BLaER1 (cell line): ENCODE measurements at regions not wholly inside any gene's neighbourhood (a gene's known extent, or its start where the extent isn't known, plus 50 kb on each side); places are given as distances from the start of the nearest gene placed in this dataset.

ENCODE experiments used
- H3K27ac ChIP-seq: shearing (Covaris generic); formaldehyde crosslinking; 2 replicates; pipeline ENCODE4 v1.8.1; 2022
- H3K27me3 ChIP-seq: shearing (Covaris generic); formaldehyde crosslinking; 2 replicates; pipeline ENCODE4 v1.8.1; 2022
- H3K36me3 ChIP-seq: shearing (Covaris generic); formaldehyde crosslinking; 2 replicates; pipeline ENCODE4 v1.8.1; 2022
- H3K4me1 ChIP-seq: shearing (Covaris generic); formaldehyde crosslinking; 2 replicates; pipeline ENCODE4 v1.8.1; 2022
- H3K4me2 ChIP-seq: shearing (Covaris generic); formaldehyde crosslinking; 2 replicates; pipeline ENCODE4 v1.8.1; 2022
- H3K4me3 ChIP-seq: shearing (Covaris generic); formaldehyde crosslinking; 2 replicates; pipeline ENCODE4 v1.8.1; 2022
- H3K9ac ChIP-seq: shearing (Covaris generic); formaldehyde crosslinking; 2 replicates; pipeline ENCODE4 v1.8.1; 2022
- H3K9me3 ChIP-seq: shearing (Covaris generic); formaldehyde crosslinking; 2 replicates; pipeline ENCODE4 v1.8.1; 2022
- H4K20me1 ChIP-seq: shearing (Covaris generic); formaldehyde crosslinking; 2 replicates; pipeline ENCODE4 v1.8.1; 2022
- Cebpa-rat ChIP-seq: shearing (Covaris generic); IDR thresholded peaks from 2 replicates; pipeline ENCODE4 v1.8.1; 2022

GRCh38 chr12:130097342-130097741 lies 64.9 kb upstream of the FZD10 start:
- H4K20me1 ChIP-seq = no peaks in the 10 kb centered on the region
- no peak overlapping the region for H3K9ac ChIP-seq
- H3K27me3 ChIP-seq = peaks cover 2% of the 10 kb centered on the region; the same call in 1 of the 2 replicates
- H3K4me3 ChIP-seq = no peak overlapping the region
- H3K4me2 ChIP-seq = no peak overlapping the region
- H3K9me3 ChIP-seq = no peaks in the 10 kb centered on the region
- no peak for TF ChIP-seq Cebpa-rat
- no peaks in the 10 kb centered on the region for H3K36me3 ChIP-seq
- H3K4me1 ChIP-seq = no peaks in the 10 kb centered on the region
- H3K27ac ChIP-seq = no peak overlapping the region

- Histone ChIP-seq H3K9me3 (no peaks in the 10 kb centered on the region), H3K4me2 (no peak overlapping the region), H3K4me1 (no peaks in the 10 kb centered on the region), H3K27me3 (peaks cover 2% of the 10 kb centered on the region; the same call in 1 of the 2 replicates), H3K27ac (no peak overlapping the region), H3K36me3 (no peaks in the 10 kb centered on the region), H3K9ac (no peak overlapping the region), H4K20me1 (no peaks in the 10 kb centered on the region), H3K4me3 (no peak overlapping the region)
- no peak for TF ChIP-seq Cebpa-rat
These were observed 64.4 kb upstream of the FZD10 start for GRCh38 chr12:130097798-130098255.

GRCh38 chr12:130098301-130099005 lies 63.8 kb upstream of the FZD10 start:
- Histone ChIP-seq H4K20me1 (no peaks in the 10 kb centered on the region), H3K4me2 (no peak overlapping the region), H3K9ac (no peak overlapping the region), H3K4me1 (no peaks in the 10 kb centered on the region), H3K9me3 (no peaks in the 10 kb centered on the region), H3K4me3 (no peak overlapping the region), H3K36me3 (no peaks in the 10 kb centered on the region), H3K27me3 (peaks cover 2% of the 10 kb centered on the region; the same call in 1 of the 2 replicates), H3K27ac (no peak overlapping the region)
- TF ChIP-seq Cebpa-rat = no peak

GRCh38 chr12:130100634-130101362 lies 61.5 kb upstream of the FZD10 start:
- Histone ChIP-seq H3K36me3 (no peaks in the 10 kb centered on the region), H3K9ac (no peak overlapping the region), H3K4me1 (0 out of 2 replicates have a peak, but pooled peaks cover 6% of the 10 kb centered on the region), H3K4me2 (no peak overlapping the region), H3K27ac (no peak overlapping the region), H4K20me1 (no peaks in the 10 kb centered on the region), H3K9me3 (no peaks in the 10 kb centered on the region), H3K4me3 (no peak overlapping the region), H3K27me3 (peaks cover 7% of the 10 kb centered on the region; the same call in 1 of the 2 replicates)
- TF ChIP-seq Cebpa-rat = no peak

GRCh38 chr12:130101370-130101769 lies 60.9 kb upstream of the FZD10 start:
- H3K36me3 ChIP-seq = no peaks in the 10 kb centered on the region
- H3K4me3 ChIP-seq = no peak overlapping the region
- 0 out of 2 replicates have a peak, but pooled peaks cover 6% of the 10 kb centered on the region for H3K4me1 ChIP-seq
- H4K20me1 ChIP-seq = no peaks in the 10 kb centered on the region
- no peaks in the 10 kb centered on the region for H3K9me3 ChIP-seq
- no peak overlapping the region for H3K9ac ChIP-seq
- no peak for TF ChIP-seq Cebpa-rat
- H3K27ac ChIP-seq = no peak overlapping the region
- H3K27me3 ChIP-seq = peaks cover 4% of the 10 kb centered on the region; the same call in 1 of the 2 replicates
- H3K4me2 ChIP-seq = no peak overlapping the region

- no peaks in the 10 kb centered on the region for H4K20me1 ChIP-seq
- no peaks in the 10 kb centered on the region for H3K36me3 ChIP-seq
- no peaks in the 10 kb centered on the region for H3K9me3 ChIP-seq
- H3K4me3 ChIP-seq = no peak overlapping the region
- no peak overlapping the region for H3K27ac ChIP-seq
- no peak overlapping the region for H3K9ac ChIP-seq
- H3K27me3 ChIP-seq = 0 out of 2 replicates have a peak, but pooled peaks cover 4% of the 10 kb centered on the region
- no peak overlapping the region for H3K4me2 ChIP-seq
- no peak for TF ChIP-seq Cebpa-rat
- 0 out of 2 replicates have a peak, but pooled peaks cover 6% of the 10 kb centered on the region for H3K4me1 ChIP-seq
These were observed 60.0 kb upstream of the FZD10 start for GRCh38 chr12:130102266-130102665.

GRCh38 chr12:130104571-130105106 lies 57.6 kb upstream of the FZD10 start:
- no peak for TF ChIP-seq Cebpa-rat
- H3K27ac ChIP-seq = no peak overlapping the region

GRCh38 chr12:130109062-130109945 lies 53.0 kb upstream of the FZD10 start:
- no peaks in the 10 kb centered on the region for H4K20me1 ChIP-seq
- H3K27ac ChIP-seq = no peak overlapping the region
- peaks cover 20% of the 10 kb centered on the region for H3K9me3 ChIP-seq
- no peak for TF ChIP-seq Cebpa-rat
- H3K4me2 ChIP-seq = peak overlapping the region; percentile 68
- peaks cover 47% of the 10 kb centered on the region for H3K4me1 ChIP-seq
- no peak overlapping the region for H3K4me3 ChIP-seq
- H3K36me3 ChIP-seq = no peaks in the 10 kb centered on the region
- 0 out of 2 replicates have a peak, but pooled peaks cover 4% of the 10 kb centered on the region for H3K27me3 ChIP-seq
- no peak overlapping the region for H3K9ac ChIP-seq

More at GRCh38 chr12:130104571-130105106, 57.6 kb upstream of the FZD10 start:
- H3K27me3 ChIP-seq = 0 out of 2 replicates have a peak, but pooled peaks cover 4% of the 10 kb centered on the region
- H3K4me2 ChIP-seq = no peak overlapping the region; the same call in 1 of the 2 replicates
- H3K4me1 ChIP-seq = peaks cover 8% of the 10 kb centered on the region; the same call in 1 of the 2 replicates
- no peaks in the 10 kb centered on the region for H3K9me3 ChIP-seq
- no peaks in the 10 kb centered on the region for H3K36me3 ChIP-seq
- no peak overlapping the region for H3K4me3 ChIP-seq
- H4K20me1 ChIP-seq = no peaks in the 10 kb centered on the region
- no peak overlapping the region for H3K9ac ChIP-seq

- peaks cover 20% of the 10 kb centered on the region for H3K9me3 ChIP-seq
- no peak overlapping the region for H3K9ac ChIP-seq
- peaks cover 47% of the 10 kb centered on the region for H3K4me1 ChIP-seq
- no peaks in the 10 kb centered on the region for H3K36me3 ChIP-seq
- H3K4me3 ChIP-seq = no peak overlapping the region
- peak overlapping the region; percentile 68 for H3K4me2 ChIP-seq
- no peaks in the 10 kb centered on the region for H3K27me3 ChIP-seq
- H3K27ac ChIP-seq = no peak overlapping the region
- H4K20me1 ChIP-seq = no peaks in the 10 kb centered on the region
- TF ChIP-seq Cebpa-rat = no peak
These were observed 51.4 kb upstream of the FZD10 start for GRCh38 chr12:130110914-130111313.
